PFSK-1 (cell line): ENCODE measurements at regions not wholly inside any gene's neighbourhood (a gene's known extent, or its start where the extent isn't known, plus 50 kb on each side); places are given as distances from the start of the nearest gene placed in this dataset.

Experiments
- POLR2AphosphoS5 ChIP-seq: IDR thresholded peaks from 2 replicates; pipeline ENCODE4 v1.6.1; 2012; ENCODE audit warnings: low read depth, mild to moderate bottlenecking, control low read depth, low read length, moderate library complexity
- REST ChIP-seq, 2 experiments: IDR thresholded peaks; 2 replicates each; pipeline versions ENCODE4 v1.6.1 to v1.8.0; 2011 to 2012; ENCODE audit warnings: low read depth in 2 of 2, low read length in 2 of 2, control low read depth in 1 of 2, inconsistent platforms in 1 of 2, mild to moderate bottlenecking in 1 of 2, moderate library complexity in 1 of 2; ENCODE audit not compliant: insufficient read depth in 1 of 2
- SIN3A ChIP-seq: IDR thresholded peaks from 2 replicates; pipeline ENCODE4 v1.6.1; 2012; ENCODE audit warnings: mild to moderate bottlenecking, low read length, moderate library complexity, borderline replicate concordance; ENCODE audit not compliant: insufficient read depth
- TAF1 ChIP-seq: IDR thresholded peaks from 2 replicates; pipeline ENCODE4 v1.6.1; 2012; ENCODE audit warnings: low read length, control low read depth, borderline replicate concordance; ENCODE audit not compliant: insufficient read depth

- no peak for TF ChIP-seq POLR2AphosphoS5
- no peak for TF ChIP-seq REST (IDR thresholded peaks at IDR 0.05; ENCODE audit: insufficient read depth in 1 of 2, low read depth in 2 of 2, low read length in 2 of 2)
- no peak for TF ChIP-seq TAF1
- TF ChIP-seq SIN3A = no peak
Measured at GRCh38 chr2:221087779-221088178, 484.3 kb downstream of the EPHA4 start.
